Suppressor macrophage (primary cell): ENCODE measurements at regions not wholly inside any gene's neighbourhood (a gene's known extent, or its start where the extent isn't known, plus 50 kb on each side); places are given as distances from the start of the nearest gene placed in this dataset.

Source experiments
- DNase-seq, 4 experiments: peaks; one replicate each; pipeline ENCODE4 v3.0.0-alpha.2; 2020 to 2022

- no peak for DNase-seq
Measured at GRCh38 chr9:20197976-20198685, 409.3 kb upstream of the SLC24A2 start.

- DNase-seq: no peak
Measured at GRCh38 chr9:20191228-20191840, 402.5 kb upstream of the SLC24A2 start.

- DNase-seq: no peak
Measured at GRCh38 chr9:20189871-20190270, 401.0 kb upstream of the SLC24A2 start.

- no peak for DNase-seq
Measured at GRCh38 chr9:20188616-20189369, 400.0 kb upstream of the SLC24A2 start.

GRCh38 chr9:20187318-20187717 lies 398.5 kb upstream of the SLC24A2 start:
- no peak for DNase-seq

- DNase-seq: no peak
Measured at GRCh38 chr9:20186823-20187222, 398.0 kb upstream of the SLC24A2 start.

- DNase-seq: no peak
Measured at GRCh38 chr9:20186231-20186630, 397.4 kb upstream of the SLC24A2 start.

- no peak for DNase-seq
Measured at GRCh38 chr9:20184541-20184940, 395.7 kb upstream of the SLC24A2 start.

- DNase-seq: no peak
Measured at GRCh38 chr9:20178679-20179078, 389.8 kb upstream of the SLC24A2 start.

GRCh38 chr9:20178197-20178596 lies 389.4 kb upstream of the SLC24A2 start:
- DNase-seq: no peak

GRCh38 chr9:20170122-20170521 lies 381.3 kb upstream of the SLC24A2 start:
- DNase-seq: no peak

GRCh38 chr9:20152151-20152725 lies 363.4 kb upstream of the SLC24A2 start:
- DNase-seq: no peak

- no peak for DNase-seq
Measured at GRCh38 chr9:20148416-20148815, 359.6 kb upstream of the SLC24A2 start.

GRCh38 chr9:20144197-20144596 lies 355.4 kb upstream of the SLC24A2 start:
- no peak for DNase-seq

- DNase-seq: no peak
Measured at GRCh38 chr9:20139763-20140290, 351.0 kb upstream of the SLC24A2 start.

- DNase-seq: no peak
Measured at GRCh38 chr9:20138841-20139240, 350.0 kb upstream of the SLC24A2 start.

- DNase-seq: no peak
Measured at GRCh38 chr9:20138116-20138515, 349.3 kb upstream of the SLC24A2 start.

- DNase-seq: no peak
Measured at GRCh38 chr9:20137425-20137824, 348.6 kb upstream of the SLC24A2 start.

- DNase-seq: no peak
Measured at GRCh38 chr9:20135119-20135697, 346.4 kb upstream of the SLC24A2 start.

- DNase-seq: no peak
Measured at GRCh38 chr9:20125727-20126126, 336.9 kb upstream of the SLC24A2 start.

- no peak for DNase-seq
Measured at GRCh38 chr9:20119566-20119965, 330.7 kb upstream of the SLC24A2 start.

GRCh38 chr9:20117986-20118385 lies 329.1 kb upstream of the SLC24A2 start:
- peak in 2 of 4 experiments; percentile 9 to 25 for DNase-seq

- DNase-seq: no peak
Measured at GRCh38 chr9:20117482-20117881, 328.6 kb upstream of the SLC24A2 start.
